Prostate gland (tissue), 2 donors: ENCODE measurements at regions not wholly inside any gene's neighbourhood (a gene's known extent, or its start where the extent isn't known, plus 50 kb on each side); places are given as distances from the start of the nearest gene placed in this dataset.

ENCODE experiments used
- DNase-seq: peaks from one replicate; pipeline ENCODE4 v3.0.0-alpha.2; 2019; ENCODE audit warnings: low spot score
- H3K27ac ChIP-seq, 2 donors: fragments of 200-600 bp; sonication (generic); 2 replicates each; pipeline ENCODE4 v1.5.1; 2017 to 2019
- H3K27me3 ChIP-seq: fragments of 200-600 bp; sonication (generic); replicated peaks from 2 replicates; pipeline ENCODE4 v1.5.1; 2019; ENCODE audit not compliant: insufficient read depth
- H3K36me3 ChIP-seq, 2 donors: fragments of 200-600 bp; sonication (generic); 1 replicate in 1 of 2; 2 replicates in 1 of 2; pipeline versions ENCODE4 v1.5.1 to v1.8.1; 2017 to 2019
- H3K4me1 ChIP-seq: fragments of 200-600 bp; sonication (generic); replicated peaks from 2 replicates; pipeline ENCODE4 v1.5.1; 2019
- H3K4me3 ChIP-seq, 2 donors: fragments of 200-600 bp; sonication (generic); 2 replicates each; pipeline ENCODE4 v1.5.1; 2017 to 2019
- H3K9me3 ChIP-seq: fragments of 200-600 bp; sonication (generic); 2 replicates; pipeline ENCODE4 v1.5.1; 2017
- CTCF ChIP-seq, 4 experiments: fragments of 200-600 bp in 2 of 4; fragments of 450-650 bp in 2 of 4; sonication (generic) in 2 of 4; IDR thresholded peaks; 1 replicate in 3 of 4; 2 replicates in 1 of 4; pipeline ENCODE4 v1.5.1; 2016 to 2019; ENCODE audit warnings: antibody characterized with exemption in 4 of 4, mild to moderate bottlenecking in 2 of 4, moderate library complexity in 2 of 4
- POLR2A ChIP-seq: fragments of 450-650 bp; IDR thresholded peaks from one replicate; pipeline ENCODE4 v1.6.1; 2016; ENCODE audit warnings: antibody characterized with exemption, mild to moderate bottlenecking
- POLR2AphosphoS5 ChIP-seq: sonication (generic); formaldehyde crosslinking; IDR thresholded peaks from one replicate; pipeline ENCODE4 v1.6.1; 2017; ENCODE audit warnings: antibody characterized with exemption
- WGBS: methylation state at CpG from one replicate; pipeline ENCODE4 v1.1.5; 2018; 5-methylcytosine and 5-hydroxymethylcytosine counted together
- intact Hi-C: fragments of 100-400 bp; cut with DNase I; formaldehyde crosslinking; loops from one replicate; pipeline ENCODE4 v1.14.2; 2022

- no peak for DNase-seq
- intact Hi-C loops, result no loop called here
- 86% methylated on average over 1 of the region's 1 CpG for WGBS
Observed at GRCh38 chr1:90143591-90143990, 148.7 kb downstream of the ZNF326 start.

GRCh38 chr1:90142697-90143096, 147.8 kb downstream of the ZNF326 start:
- Histone ChIP-seq H3K27me3 (no peaks in the 10 kb centered on the region), H3K4me1 (no peaks in the 10 kb centered on the region), H3K9me3 (no peaks in the 10 kb centered on the region), H3K27ac (no peak overlapping the region), H3K4me3 (no peak overlapping the region), H3K36me3 (no peaks in the 10 kb centered on the region)
- TF ChIP-seq POLR2AphosphoS5, result no peak
- DNase-seq, result no peak
- intact Hi-C loops, result no loop called here
- WGBS, result 86% methylated on average over 2 of the region's 2 CpGs

More at GRCh38 chr1:90143591-90143990, 148.7 kb downstream of the ZNF326 start:
- H3K4me3 ChIP-seq, result no peak overlapping the region
- H3K36me3 ChIP-seq, result no peaks in the 10 kb centered on the region
- TF ChIP-seq CTCF (IDR thresholded peaks at IDR 0.05) (no peak), POLR2AphosphoS5 (no peak), POLR2A (no peak)
- no peaks in the 10 kb centered on the region for H3K9me3 ChIP-seq
- H3K27me3 ChIP-seq, result no peaks in the 10 kb centered on the region
- H3K4me1 ChIP-seq, result no peaks in the 10 kb centered on the region
- no peak overlapping the region for H3K27ac ChIP-seq

- intact Hi-C loops, result no loop called here
- no peaks in the 10 kb centered on the region for H3K36me3 ChIP-seq
- H3K4me3 ChIP-seq, result no peak overlapping the region
- no peaks in the 10 kb centered on the region for H3K4me1 ChIP-seq
- H3K27ac ChIP-seq, result no peak overlapping the region
- no peaks in the 10 kb centered on the region for H3K27me3 ChIP-seq
- no peak for DNase-seq
- no peaks in the 10 kb centered on the region for H3K9me3 ChIP-seq
- TF ChIP-seq CTCF (IDR thresholded peaks at IDR 0.05), result no peak
- no peak for TF ChIP-seq POLR2A
- no peak for TF ChIP-seq POLR2AphosphoS5
Observed at GRCh38 chr1:90139837-90140236, 144.9 kb downstream of the ZNF326 start.

- no peak overlapping the region for H3K4me3 ChIP-seq
- no peak for DNase-seq
- intact Hi-C loops, result no loop called here
- H3K9me3 ChIP-seq, result no peaks in the 10 kb centered on the region
- no peaks in the 10 kb centered on the region for H3K4me1 ChIP-seq
- H3K36me3 ChIP-seq, result no peaks in the 10 kb centered on the region
- WGBS, result 43% methylated on average over 3 of the region's 3 CpGs
- H3K27ac ChIP-seq, result no peak overlapping the region
- no peaks in the 10 kb centered on the region for H3K27me3 ChIP-seq
- no peak for TF ChIP-seq POLR2AphosphoS5
- no peak for TF ChIP-seq POLR2A
- TF ChIP-seq CTCF (IDR thresholded peaks at IDR 0.05), result no peak
Observed at GRCh38 chr1:90135286-90135685, 140.4 kb downstream of the ZNF326 start.

- no peaks in the 10 kb centered on the region for H3K27me3 ChIP-seq
- H3K36me3 ChIP-seq, result no peaks in the 10 kb centered on the region
- H3K4me1 ChIP-seq, result no peaks in the 10 kb centered on the region
- no peak overlapping the region for H3K4me3 ChIP-seq
- no peak for DNase-seq
- 57% methylated on average over 6 of the region's 6 CpGs for WGBS
- intact Hi-C loops, result no loop called here
- no peaks in the 10 kb centered on the region for H3K9me3 ChIP-seq
- H3K27ac ChIP-seq, result no peak overlapping the region
- TF ChIP-seq CTCF (IDR thresholded peaks at IDR 0.05) (no peak), POLR2AphosphoS5 (no peak), POLR2A (no peak)
Observed at GRCh38 chr1:90134175-90134955, 139.5 kb downstream of the ZNF326 start.
